Uterus (tissue), 3 donors: ENCODE measurements at regions not wholly inside any gene's neighbourhood (a gene's known extent, or its start where the extent isn't known, plus 50 kb on each side); places are given as distances from the start of the nearest gene placed in this dataset.

Experiments
- DNase-seq, 2 donors: peaks; one replicate each; pipeline ENCODE4 v3.0.0-alpha.2; 2019 to 2020
- H3K27ac ChIP-seq, 2 donors: fragments of 200-600 bp; sonication (generic); 1 replicate in 1 of 2; 2 replicates in 1 of 2; pipeline ENCODE4 v1.5.1; 2016 to 2018
- H3K27me3 ChIP-seq, 2 donors: fragments of 200-600 bp; sonication (generic); one replicate each; pipeline ENCODE4 v1.5.1; 2018 to 2019; ENCODE audit warnings: control low read depth in 1 of 2
- H3K36me3 ChIP-seq, 2 donors: fragments of 200-600 bp; sonication (generic); one replicate each; pipeline ENCODE4 v1.5.1; 2019; ENCODE audit warnings: control low read depth in 1 of 2
- H3K4me1 ChIP-seq, 2 donors: fragments of 200-600 bp; sonication (generic); one replicate each; pipeline ENCODE4 v1.5.1; 2018 to 2019; ENCODE audit warnings: control low read depth in 1 of 2
- H3K4me3 ChIP-seq, 2 donors: fragments of 200-600 bp; sonication (generic); 1 replicate in 1 of 2; 2 replicates in 1 of 2; pipeline ENCODE4 v1.5.1; 2018 to 2019; ENCODE audit warnings: mild to moderate bottlenecking in 1 of 2
- H3K9me3 ChIP-seq, 2 donors: fragments of 200-600 bp; sonication (generic); one replicate each; pipeline ENCODE4 v1.5.1; 2019; ENCODE audit warnings: control low read depth in 1 of 2
- POLR2A ChIP-seq, 2 donors: fragments of 450-650 bp; IDR thresholded peaks; one replicate each; pipeline ENCODE4 v1.6.1; 2016; ENCODE audit warnings: antibody characterized with exemption in 2 of 2, mild to moderate bottlenecking in 1 of 2, moderate library complexity in 1 of 2
- intact Hi-C: fragments of 100-400 bp; cut with DNase I; formaldehyde crosslinking; loops from one replicate; pipeline ENCODE4 v1.15.1; 2023; ENCODE audit warnings: low total_unique reads
- TF ChIP-seq, protein P1 (sequence below), 4 experiments: fragments of 200-600 bp in 2 of 4; fragments of 450-650 bp in 2 of 4; sonication (generic) in 2 of 4; IDR thresholded peaks; one replicate each; pipeline ENCODE4 v1.5.1; 2016 to 2019; ENCODE audit warnings: antibody characterized with exemption in 4 of 4, mild to moderate bottlenecking in 2 of 4, moderate library complexity in 1 of 4
- donor health status: DM: yes; HTN: yes; CAD: no.

- Histone ChIP-seq H3K9me3 (no peaks in the 10 kb centered on the region), H3K36me3 (no peaks in the 10 kb centered on the region), H3K27ac (no peak overlapping the region), H3K27me3 (no peaks in the 10 kb centered on the region), H3K4me1 (no peaks in the 10 kb centered on the region), H3K4me3 (no peak overlapping the region)
- TF ChIP-seq, protein P1, sequence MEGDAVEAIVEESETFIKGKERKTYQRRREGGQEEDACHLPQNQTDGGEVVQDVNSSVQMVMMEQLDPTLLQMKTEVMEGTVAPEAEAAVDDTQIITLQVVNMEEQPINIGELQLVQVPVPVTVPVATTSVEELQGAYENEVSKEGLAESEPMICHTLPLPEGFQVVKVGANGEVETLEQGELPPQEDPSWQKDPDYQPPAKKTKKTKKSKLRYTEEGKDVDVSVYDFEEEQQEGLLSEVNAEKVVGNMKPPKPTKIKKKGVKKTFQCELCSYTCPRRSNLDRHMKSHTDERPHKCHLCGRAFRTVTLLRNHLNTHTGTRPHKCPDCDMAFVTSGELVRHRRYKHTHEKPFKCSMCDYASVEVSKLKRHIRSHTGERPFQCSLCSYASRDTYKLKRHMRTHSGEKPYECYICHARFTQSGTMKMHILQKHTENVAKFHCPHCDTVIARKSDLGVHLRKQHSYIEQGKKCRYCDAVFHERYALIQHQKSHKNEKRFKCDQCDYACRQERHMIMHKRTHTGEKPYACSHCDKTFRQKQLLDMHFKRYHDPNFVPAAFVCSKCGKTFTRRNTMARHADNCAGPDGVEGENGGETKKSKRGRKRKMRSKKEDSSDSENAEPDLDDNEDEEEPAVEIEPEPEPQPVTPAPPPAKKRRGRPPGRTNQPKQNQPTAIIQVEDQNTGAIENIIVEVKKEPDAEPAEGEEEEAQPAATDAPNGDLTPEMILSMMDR (IDR thresholded peaks at IDR 0.05), result no peak
- no peak for TF ChIP-seq POLR2A (IDR thresholded peaks at IDR 0.05)
- intact Hi-C loops, result no loop called here
- no peak for DNase-seq
These were observed 103.1 kb upstream of the TEX13D start for GRCh38 chrX:124229374-124229773.

DNA sequence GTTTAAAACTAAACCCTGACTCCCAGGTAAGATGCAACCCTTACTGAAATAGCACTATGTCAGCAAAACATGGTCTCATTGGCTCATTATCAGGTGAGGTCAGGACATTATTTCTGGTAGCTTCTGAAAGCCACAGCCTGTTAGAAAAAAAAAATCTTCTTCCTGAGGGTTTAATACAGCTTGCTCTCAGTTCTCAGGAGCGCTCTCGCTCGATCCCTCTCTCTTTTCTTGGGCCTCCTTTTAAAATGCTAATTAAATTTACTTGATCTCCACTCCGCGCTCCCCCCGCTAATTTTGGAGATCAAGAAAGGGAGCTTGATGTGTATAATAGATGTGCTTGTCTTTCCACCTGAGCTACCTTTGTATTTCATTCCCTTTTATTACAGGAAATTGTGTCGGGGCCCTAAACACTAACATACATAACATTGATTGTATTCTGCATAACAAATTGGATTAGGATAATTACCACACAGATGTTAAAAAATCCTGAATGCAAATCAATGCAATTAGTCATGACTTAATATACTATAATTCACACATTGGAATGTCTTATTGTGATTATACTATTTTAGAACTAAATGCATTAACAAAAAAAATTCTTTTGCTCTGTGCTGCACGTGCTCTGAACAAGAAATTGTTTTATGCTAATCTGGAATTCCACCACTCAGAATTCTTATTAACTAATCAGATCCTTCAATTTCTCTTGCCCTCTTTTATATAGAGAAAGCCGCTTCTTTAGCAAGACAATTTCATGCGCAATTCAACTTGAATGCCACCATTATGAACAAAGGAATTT lies 101.6 kb upstream of the TEX13D start:
- no peaks in the 10 kb centered on the region for H3K4me1 ChIP-seq
- H3K36me3 ChIP-seq, result no peaks in the 10 kb centered on the region
- H3K9me3 ChIP-seq, result no peaks in the 10 kb centered on the region
- no peaks in the 10 kb centered on the region for H3K27me3 ChIP-seq
- intact Hi-C loops, result no loop called here
- H3K4me3 ChIP-seq, result no peak overlapping the region
- DNase-seq, result no peak
- no peak overlapping the region for H3K27ac ChIP-seq
- TF ChIP-seq, protein P1 (IDR thresholded peaks at IDR 0.05), result no peak
- TF ChIP-seq POLR2A (IDR thresholded peaks at IDR 0.05), result no peak

GRCh38 chrX:124231451-124231759 lies 101.1 kb upstream of the TEX13D start:
- Histone ChIP-seq H3K27me3 (no peaks in the 10 kb centered on the region), H3K4me1 (no peaks in the 10 kb centered on the region), H3K27ac (no peak overlapping the region), H3K4me3 (no peak overlapping the region), H3K36me3 (no peaks in the 10 kb centered on the region), H3K9me3 (no peaks in the 10 kb centered on the region)
- TF ChIP-seq, protein P1 (IDR thresholded peaks at IDR 0.05), result no peak
- no peak for TF ChIP-seq POLR2A (IDR thresholded peaks at IDR 0.05)
- DNase-seq, result no peak
- intact Hi-C loops, result no loop called here

- Histone ChIP-seq H3K36me3 (no peaks in the 10 kb centered on the region), H3K27ac (no peak overlapping the region), H3K4me3 (no peak overlapping the region), H3K27me3 (no peaks in the 10 kb centered on the region), H3K9me3 (no peaks in the 10 kb centered on the region), H3K4me1 (no peaks in the 10 kb centered on the region)
- no peak for DNase-seq
- TF ChIP-seq POLR2A (IDR thresholded peaks at IDR 0.05), result no peak
- TF ChIP-seq, protein P1 (IDR thresholded peaks at IDR 0.05), result no peak
- intact Hi-C loops, result no loop called here
These were observed 99.8 kb upstream of the TEX13D start for GRCh38 chrX:124232523-124233201.

GRCh38 chrX:124234348-124234747 lies 98.1 kb upstream of the TEX13D start:
- H3K4me1 ChIP-seq, result no peaks in the 10 kb centered on the region
- H3K27me3 ChIP-seq, result no peaks in the 10 kb centered on the region
- no peak overlapping the region for H3K27ac ChIP-seq
- intact Hi-C loops, result no loop called here
- TF ChIP-seq, protein P1 (IDR thresholded peaks at IDR 0.05), result no peak
- TF ChIP-seq POLR2A (IDR thresholded peaks at IDR 0.05), result no peak
- H3K4me3 ChIP-seq, result no peak overlapping the region
- no peaks in the 10 kb centered on the region for H3K36me3 ChIP-seq
- no peaks in the 10 kb centered on the region for H3K9me3 ChIP-seq
- no peak for DNase-seq
